PC-9 (cell line): ENCODE measurements at regions not wholly inside any gene's neighbourhood (a gene's known extent, or its start where the extent isn't known, plus 50 kb on each side); places are given as distances from the start of the nearest gene placed in this dataset.

Source experiments
- EZH2 ChIP-seq: fragments of 200-600 bp; sonication (generic); IDR thresholded peaks from 2 replicates; pipeline ENCODE4 v1.8.0; 2017; ENCODE audit warnings: antibody characterized with exemption, low read depth
- TF ChIP-seq, protein P1 (sequence below): fragments of 200-600 bp; sonication (generic); conservative IDR thresholded peaks from 2 replicates; pipeline ENCODE4 v1.6.1; 2017; ENCODE audit warnings: mixed run types, antibody characterized with exemption, mild to moderate bottlenecking, moderate library complexity

DNA sequence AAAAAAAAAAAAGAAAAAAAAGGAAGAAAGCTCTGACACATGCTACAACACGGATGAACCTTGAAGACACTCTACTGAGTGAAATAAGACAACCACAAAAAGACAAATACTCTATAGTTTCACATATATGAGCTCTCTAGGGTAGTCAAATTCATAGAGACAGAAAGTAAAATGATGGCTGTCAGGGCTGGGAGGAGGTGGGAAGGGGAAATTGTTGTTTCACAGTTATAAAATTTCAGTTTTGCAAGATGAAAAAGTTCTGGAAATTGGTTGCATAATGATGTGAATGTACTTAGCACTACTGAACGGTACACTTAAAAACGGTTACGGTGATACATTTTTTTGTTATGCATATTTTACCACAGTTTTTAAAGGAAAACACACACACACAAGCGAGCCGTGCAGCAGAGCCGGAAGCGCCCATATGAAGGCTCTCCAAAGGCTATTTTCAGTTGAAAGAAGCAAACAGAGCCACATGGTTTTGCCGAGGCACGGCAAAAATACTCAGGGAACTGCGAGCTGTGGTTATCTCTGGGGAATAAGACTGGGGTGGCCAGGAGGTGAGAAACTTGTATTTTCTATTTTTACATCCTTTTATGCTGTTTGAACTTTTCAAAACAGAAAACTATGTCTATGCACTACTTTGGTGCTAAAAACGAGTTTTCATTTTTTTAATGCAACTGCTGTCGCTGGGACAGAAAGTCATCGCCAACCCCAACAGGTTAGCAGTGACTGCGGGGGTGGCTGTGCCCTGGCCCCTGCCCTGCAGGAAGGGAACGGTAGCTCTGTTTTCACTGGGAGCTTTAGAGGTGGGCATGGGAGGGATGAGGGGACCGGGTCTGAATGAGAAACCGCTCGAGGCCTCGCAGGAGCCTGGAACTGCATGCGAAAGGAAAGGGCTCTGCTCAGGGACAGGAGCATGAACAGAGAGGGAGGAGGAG is 132.9 kb downstream of the OAT start:
- TF ChIP-seq, protein P1, sequence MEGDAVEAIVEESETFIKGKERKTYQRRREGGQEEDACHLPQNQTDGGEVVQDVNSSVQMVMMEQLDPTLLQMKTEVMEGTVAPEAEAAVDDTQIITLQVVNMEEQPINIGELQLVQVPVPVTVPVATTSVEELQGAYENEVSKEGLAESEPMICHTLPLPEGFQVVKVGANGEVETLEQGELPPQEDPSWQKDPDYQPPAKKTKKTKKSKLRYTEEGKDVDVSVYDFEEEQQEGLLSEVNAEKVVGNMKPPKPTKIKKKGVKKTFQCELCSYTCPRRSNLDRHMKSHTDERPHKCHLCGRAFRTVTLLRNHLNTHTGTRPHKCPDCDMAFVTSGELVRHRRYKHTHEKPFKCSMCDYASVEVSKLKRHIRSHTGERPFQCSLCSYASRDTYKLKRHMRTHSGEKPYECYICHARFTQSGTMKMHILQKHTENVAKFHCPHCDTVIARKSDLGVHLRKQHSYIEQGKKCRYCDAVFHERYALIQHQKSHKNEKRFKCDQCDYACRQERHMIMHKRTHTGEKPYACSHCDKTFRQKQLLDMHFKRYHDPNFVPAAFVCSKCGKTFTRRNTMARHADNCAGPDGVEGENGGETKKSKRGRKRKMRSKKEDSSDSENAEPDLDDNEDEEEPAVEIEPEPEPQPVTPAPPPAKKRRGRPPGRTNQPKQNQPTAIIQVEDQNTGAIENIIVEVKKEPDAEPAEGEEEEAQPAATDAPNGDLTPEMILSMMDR, result no peak
- no peak for TF ChIP-seq EZH2
